Erythroblast (primary cell): ENCODE measurements at regions not wholly inside any gene's neighbourhood (a gene's known extent, or its start where the extent isn't known, plus 50 kb on each side); places are given as distances from the start of the nearest gene placed in this dataset.

Experiments used
- GATA1 ChIP-seq: IDR thresholded peaks from 2 replicates; pipeline ENCODE4 v1.6.1; 2011; ENCODE audit warnings: low read depth, mild to moderate bottlenecking, control low read depth, low read length, moderate library complexity
- POLR2A ChIP-seq: IDR thresholded peaks from 2 replicates; pipeline ENCODE4 v1.6.1; 2011; ENCODE audit warnings: mild to moderate bottlenecking, low read length

DNA sequence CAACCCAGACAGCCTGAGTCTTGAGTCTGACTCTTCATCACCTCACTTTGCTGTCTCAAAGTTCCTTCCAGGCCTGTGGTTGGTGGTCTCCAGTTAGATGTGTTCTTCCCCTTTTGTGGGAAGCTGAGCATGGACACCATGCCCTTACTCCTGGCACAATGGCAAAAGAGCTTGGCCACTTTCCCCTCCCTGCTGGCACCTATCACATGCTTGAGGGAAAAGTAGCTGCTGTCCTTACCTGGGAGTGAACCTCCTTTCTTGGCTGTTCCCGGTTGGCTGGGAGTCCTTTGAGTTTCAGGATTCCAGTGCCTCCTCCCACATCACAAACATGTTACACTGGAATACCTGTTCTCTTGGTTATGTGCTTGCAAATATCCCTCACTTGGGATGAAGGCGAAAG is 97.8 kb downstream of the GATA6 start:
- TF ChIP-seq POLR2A (no peak), GATA1 (no peak)
